Mucosa of rectum (tissue), 2 donors: ENCODE measurements at regions not wholly inside any gene's neighbourhood (a gene's known extent, or its start where the extent isn't known, plus 50 kb on each side); places are given as distances from the start of the nearest gene placed in this dataset.
"Not testable (repeated sequence)": the region's sequence is repeated elsewhere in the genome, so short reads cannot be mapped to it uniquely, and the experiment has no call there.

Experiments used
- H3K27ac ChIP-seq, 2 donors: one replicate each; pipeline ENCODE4 v1.7.0; 2013; ENCODE audit warnings: inconsistent platforms in 2 of 2, low read depth in 2 of 2, low read length in 2 of 2
- H3K27me3 ChIP-seq, 2 donors: one replicate each; pipeline ENCODE4 v1.7.0; 2013; ENCODE audit warnings: low read length in 2 of 2; ENCODE audit not compliant: control insufficient read depth in 2 of 2, insufficient read depth in 2 of 2
- H3K36me3 ChIP-seq, 2 donors: one replicate each; pipeline ENCODE4 v1.7.0; 2013; ENCODE audit warnings: low read length in 2 of 2; ENCODE audit not compliant: control insufficient read depth in 2 of 2, insufficient read depth in 2 of 2
- H3K4me1 ChIP-seq, 2 donors: one replicate each; pipeline ENCODE4 v1.7.0; 2013; ENCODE audit warnings: low read length in 2 of 2, mild to moderate bottlenecking in 1 of 2; ENCODE audit not compliant: control insufficient read depth in 2 of 2, insufficient read depth in 2 of 2
- H3K4me3 ChIP-seq, 2 donors: one replicate each; pipeline ENCODE4 v1.7.0; 2013; ENCODE audit warnings: low read length in 2 of 2
- H3K9ac ChIP-seq, 2 donors: one replicate each; pipeline ENCODE4 v1.7.0; 2013; ENCODE audit warnings: low read length in 2 of 2, low read depth in 1 of 2, mild to moderate bottlenecking in 1 of 2
- H3K9me3 ChIP-seq, 2 donors: one replicate each; pipeline ENCODE4 v1.7.0; 2013; ENCODE audit warnings: low read length in 2 of 2; ENCODE audit not compliant: control insufficient read depth in 2 of 2
- donor health status: healthy.
- donor health status: Normal muscosa, but diverticular disease.

DNA sequence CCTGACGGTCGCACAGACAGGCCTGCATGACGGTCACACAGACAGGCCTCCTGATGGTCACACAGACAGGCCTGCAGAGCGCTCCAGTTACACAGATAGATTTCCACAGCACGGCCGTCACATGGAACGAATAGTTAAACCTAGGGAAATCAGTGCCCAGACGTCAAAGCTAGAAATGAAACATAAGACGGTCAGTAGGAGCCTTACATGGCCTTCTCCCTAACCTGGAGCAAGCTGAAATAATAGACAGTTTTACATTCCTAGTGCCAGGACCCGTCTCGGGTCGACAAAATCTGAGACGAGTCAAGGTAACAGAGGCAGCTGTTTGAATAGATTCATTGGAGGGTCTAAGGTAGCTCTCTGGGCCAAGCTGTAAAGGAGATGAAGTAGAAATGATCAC is 126.9 kb downstream of the MTNR1A start:
- Histone ChIP-seq H3K4me3 (no peak overlapping the region), H3K9ac (no peak overlapping the region), H3K27me3 (no peaks in the 10 kb centered on the region), H3K9me3 (no peaks in the 10 kb centered on the region), H3K36me3 (no peaks in the 10 kb centered on the region), H3K4me1 (no peaks in the 10 kb centered on the region), H3K27ac (no peak overlapping the region)

DNA sequence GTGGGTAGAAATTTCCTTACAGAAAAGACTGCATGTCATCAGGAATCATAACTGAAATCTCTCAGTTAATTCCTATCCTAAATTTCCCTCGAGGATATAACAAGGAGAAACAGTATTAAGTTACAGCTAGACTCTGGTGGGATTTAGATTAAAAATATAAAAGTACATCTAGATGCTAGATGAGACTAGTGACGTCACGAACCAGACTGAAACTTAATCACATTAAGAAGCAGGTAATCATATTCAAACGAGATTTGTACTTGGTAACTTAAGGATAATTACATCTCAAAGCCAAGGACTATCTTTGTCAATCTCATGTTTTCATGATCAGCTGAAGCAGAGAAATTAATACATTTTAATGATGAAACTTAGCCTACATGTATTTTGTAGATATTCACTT is 130.6 kb downstream of the MTNR1A start:
- Histone ChIP-seq H3K9ac (no peak overlapping the region), H3K4me3 (no peak overlapping the region), H3K36me3 (no peaks in the 10 kb centered on the region), H3K4me1 (no peaks in the 10 kb centered on the region), H3K27ac (no peak overlapping the region), H3K27me3 (no peaks in the 10 kb centered on the region), H3K9me3 (no peaks in the 10 kb centered on the region)

DNA sequence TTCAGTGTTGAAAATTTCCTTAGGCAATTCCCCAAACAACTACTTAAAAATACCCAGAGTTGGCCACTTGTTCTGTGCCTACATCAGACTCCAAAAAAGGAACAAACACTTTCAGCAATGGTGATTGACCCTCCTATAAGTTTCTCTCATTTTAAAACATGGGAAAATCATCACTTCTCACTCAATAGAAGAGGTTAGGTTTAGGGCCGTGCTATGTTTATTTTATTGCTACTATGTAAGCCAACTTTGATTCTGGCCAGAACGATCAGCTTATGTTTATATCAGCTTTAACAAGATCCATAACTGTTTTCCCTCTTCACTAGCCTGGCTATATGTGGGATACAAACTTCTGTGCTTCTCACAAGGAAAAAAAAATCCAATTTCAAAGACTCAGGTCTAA is 133.1 kb downstream of the MTNR1A start:
- Histone ChIP-seq H3K36me3 (no peaks in the 10 kb centered on the region), H3K9ac (no peak overlapping the region), H3K27ac (no peak overlapping the region), H3K27me3 (no peaks in the 10 kb centered on the region), H3K9me3 (no peaks in the 10 kb centered on the region), H3K4me3 (no peak overlapping the region), H3K4me1 (no peaks in the 10 kb centered on the region)

GRCh38 chr4:186416451-186417060 is 138.8 kb downstream of the MTNR1A start:
- Histone ChIP-seq H3K9ac (no peak overlapping the region), H3K4me3 (no peak overlapping the region), H3K27ac (no peak overlapping the region)

DNA sequence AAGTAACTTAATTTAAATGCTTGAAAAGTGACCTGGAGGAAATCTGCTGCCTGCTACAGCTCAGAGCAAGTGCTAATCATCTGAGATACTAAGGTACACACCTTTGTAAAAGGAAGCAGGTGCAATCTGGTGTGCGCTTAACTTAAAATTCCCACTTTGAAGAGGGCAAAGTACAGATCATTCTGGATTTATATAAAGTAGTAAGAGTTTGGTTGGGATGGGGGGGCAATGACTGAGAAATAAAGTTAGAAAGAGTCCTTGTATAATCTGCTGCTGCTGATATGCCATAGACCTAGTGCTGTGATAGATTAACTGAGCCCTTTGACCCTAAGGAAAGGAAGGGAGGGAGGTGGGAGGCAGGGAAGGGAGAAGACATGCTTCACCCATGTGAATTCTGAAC is 141.0 kb downstream of the MTNR1A start:
- Histone ChIP-seq H3K9ac (peak overlapping the region in 1 of 2 donors; percentile 10), H3K4me3 (peak overlapping the region in 1 of 2 donors; percentile 8), H3K9me3 (no peaks in the 10 kb centered on the region), H3K36me3 (no peaks in the 10 kb centered on the region), H3K4me1 (peaks cover 4 to 13% of the 10 kb centered on the region in 2 donors), H3K27ac (peak overlapping the region; percentile 9 to 48), H3K27me3 (no peaks in the 10 kb centered on the region)

More at GRCh38 chr4:186416451-186417060, 138.8 kb downstream of the MTNR1A start:
- no peaks in the 10 kb centered on the region for H3K27me3 ChIP-seq
- peaks cover 4 to 13% of the 10 kb centered on the region in 2 donors for H3K4me1 ChIP-seq
- H3K36me3 ChIP-seq, result no peaks in the 10 kb centered on the region
- H3K9me3 ChIP-seq, result no peaks in the 10 kb centered on the region

- H3K9me3 ChIP-seq, result no peaks in the 10 kb centered on the region
- no peak overlapping the region for H3K4me3 ChIP-seq
- no peaks in the 10 kb centered on the region for H3K36me3 ChIP-seq
- no peak overlapping the region for H3K27ac ChIP-seq
- no peaks in the 10 kb centered on the region for H3K4me1 ChIP-seq
- H3K27me3 ChIP-seq, result no peaks in the 10 kb centered on the region
- no peak overlapping the region for H3K9ac ChIP-seq
Measured at GRCh38 chr4:186405957-186406356, 140.0 kb downstream of the F11 start.

GRCh38 chr4:186404562-186405134 is 138.7 kb downstream of the F11 start:
- no peak overlapping the region for H3K4me3 ChIP-seq

DNA sequence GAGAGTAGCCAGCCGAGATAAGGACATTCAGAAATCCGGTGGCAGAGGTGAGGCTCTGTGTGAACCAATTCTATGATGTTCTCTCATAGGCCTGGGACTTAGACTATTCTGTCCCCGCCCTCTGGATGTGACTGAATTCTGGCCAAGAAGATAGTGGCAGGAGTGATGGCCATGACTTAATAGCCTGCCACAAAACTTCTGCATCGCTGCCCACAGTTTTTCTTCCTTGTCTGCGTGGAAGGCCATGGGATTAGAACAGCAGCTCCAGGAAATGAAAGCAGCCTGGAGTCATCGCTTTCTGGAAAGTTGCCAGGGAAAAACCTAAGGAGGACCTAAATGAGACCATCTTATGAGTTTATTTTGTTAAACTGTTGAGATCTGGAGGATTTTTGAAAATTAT is 134.7 kb downstream of the F11 start:
- no peak overlapping the region for H3K9ac ChIP-seq
- H3K27ac ChIP-seq, result no peak overlapping the region
- no peaks in the 10 kb centered on the region for H3K4me1 ChIP-seq
- H3K36me3 ChIP-seq, result no peaks in the 10 kb centered on the region
- no peak overlapping the region for H3K4me3 ChIP-seq
- no peaks in the 10 kb centered on the region for H3K9me3 ChIP-seq
- no peaks in the 10 kb centered on the region for H3K27me3 ChIP-seq

More at GRCh38 chr4:186404562-186405134, 138.7 kb downstream of the F11 start:
- Histone ChIP-seq H3K27me3 (no peaks in the 10 kb centered on the region), H3K36me3 (no peaks in the 10 kb centered on the region), H3K9ac (no peak overlapping the region), H3K27ac (no peak overlapping the region), H3K4me1 (no peaks in the 10 kb centered on the region), H3K9me3 (no peaks in the 10 kb centered on the region)

- Histone ChIP-seq H3K36me3 (no peaks in the 10 kb centered on the region), H3K27me3 (no peaks in the 10 kb centered on the region), H3K27ac (no peak overlapping the region), H3K9me3 (no peaks in the 10 kb centered on the region), H3K4me3 (no peak overlapping the region), H3K4me1 (no peaks in the 10 kb centered on the region), H3K9ac (no peak overlapping the region)
Measured at GRCh38 chr4:186392017-186392416, 126.0 kb downstream of the F11 start.

DNA sequence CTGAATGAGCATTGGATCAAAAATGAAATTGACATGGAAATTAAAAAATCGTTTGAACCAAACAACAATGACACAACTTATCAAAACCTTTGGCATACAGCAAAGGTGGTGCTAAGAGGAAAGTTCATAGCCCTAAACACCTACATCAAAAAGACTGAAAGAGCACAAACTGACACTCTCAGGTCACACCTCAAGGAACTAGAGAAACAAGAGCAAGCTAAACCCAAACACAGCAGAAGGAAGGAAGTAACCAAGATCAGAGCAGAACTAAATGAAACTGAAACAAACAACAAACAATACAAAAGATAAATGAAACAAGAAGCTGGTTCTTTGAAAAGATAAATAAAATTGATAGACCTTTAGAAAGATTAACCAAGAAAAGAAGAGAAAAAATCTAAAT is 118.3 kb downstream of the F11 start:
- H3K27me3 ChIP-seq, H3K4me1 ChIP-seq, H3K4me3 ChIP-seq, H3K9ac ChIP-seq, H3K36me3 ChIP-seq, H3K9me3 ChIP-seq, H3K27ac ChIP-seq: not testable (repeated sequence)
